ENCODE measurements at regions not wholly inside any gene's neighbourhood (a gene's known extent, or its start where the extent isn't known, plus 50 kb on each side); places are given as distances from the start of the nearest gene placed in this dataset.
A peak's percentile ranks its signal among the peaks of the same experiment; 100 is the strongest.

GRCh38 chr18:78643981-78644380 is 335.6 kb upstream of the SALL3 start:
- no peak for DNase-seq

GRCh38 chr18:78645216-78645615 is 334.4 kb upstream of the SALL3 start:
- DNase-seq, result no peak

GRCh38 chr18:78647018-78647417 is 332.6 kb upstream of the SALL3 start:
- DNase-seq, result no peak

GRCh38 chr18:78649421-78649820 is 330.2 kb upstream of the SALL3 start:
- DNase-seq, result no peak

GRCh38 chr18:78650926-78651325 is 328.7 kb upstream of the SALL3 start:
- DNase-seq, result no peak

- DNase-seq, result no peak
These were observed 327.5 kb upstream of the SALL3 start for GRCh38 chr18:78652001-78652545.

GRCh38 chr18:78655921-78656320 is 323.7 kb upstream of the SALL3 start:
- DNase-seq, result no peak

- no peak for DNase-seq
These were observed 323.2 kb upstream of the SALL3 start for GRCh38 chr18:78656346-78656925.

GRCh38 chr18:78658531-78658930 is 321.1 kb upstream of the SALL3 start:
- DNase-seq, result no peak

GRCh38 chr18:78659057-78659456 is 320.6 kb upstream of the SALL3 start:
- no peak for DNase-seq

GRCh38 chr18:78659748-78660147 is 319.9 kb upstream of the SALL3 start:
- peak; percentile 1 to 17 for DNase-seq

GRCh38 chr18:78660311-78660710 is 319.3 kb upstream of the SALL3 start:
- DNase-seq, result no peak

GRCh38 chr18:78661316-78661715 is 318.3 kb upstream of the SALL3 start:
- no peak for DNase-seq

- no peak for DNase-seq
These were observed 316.7 kb upstream of the SALL3 start for GRCh38 chr18:78662879-78663278.

GRCh38 chr18:78664048-78664447 is 315.6 kb upstream of the SALL3 start:
- no peak for DNase-seq

- DNase-seq, result no peak
These were observed 314.8 kb upstream of the SALL3 start for GRCh38 chr18:78664848-78665247.

GRCh38 chr18:78665644-78666043 is 314.0 kb upstream of the SALL3 start:
- no peak for DNase-seq

GRCh38 chr18:78666666-78667335 is 312.8 kb upstream of the SALL3 start:
- no peak for DNase-seq

GRCh38 chr18:78670778-78671391 is 308.7 kb upstream of the SALL3 start:
- no peak for DNase-seq

GRCh38 chr18:78671551-78671950 is 308.1 kb upstream of the SALL3 start:
- DNase-seq, result no peak

- no peak for DNase-seq
These were observed 306.7 kb upstream of the SALL3 start for GRCh38 chr18:78672862-78673446.

GRCh38 chr18:78673516-78674321 is 305.9 kb upstream of the SALL3 start:
- no peak for DNase-seq

GRCh38 chr18:78675231-78675630 is 304.4 kb upstream of the SALL3 start:
- no peak for DNase-seq
